GM10266 (cell line): ENCODE measurements at regions not wholly inside any gene's neighbourhood (a gene's known extent, or its start where the extent isn't known, plus 50 kb on each side); places are given as distances from the start of the nearest gene placed in this dataset.

Experiments used
- DNase-seq: peaks from one replicate; pipeline ENCODE4 v3.0.0; 2012; ENCODE audit errors: extremely low spot score
- CTCF ChIP-seq: IDR thresholded peaks from 2 replicates; pipeline ENCODE4 v1.5.1; 2012; ENCODE audit warnings: mild to moderate bottlenecking, low read depth; ENCODE audit not compliant: control insufficient read depth, insufficient read depth; ENCODE audit errors: missing control alignments

GRCh38 chr20:50290808-50291207 lies 100.2 kb downstream of the CEBPB start:
- no peak for DNase-seq
- no peak for TF ChIP-seq CTCF

GRCh38 chr20:50291254-50292078 lies 100.8 kb downstream of the CEBPB start:
- TF ChIP-seq CTCF, result no peak
- DNase-seq, result no peak

GRCh38 chr20:50292079-50292590 lies 101.5 kb downstream of the CEBPB start:
- DNase-seq, result no peak
- no peak for TF ChIP-seq CTCF

GRCh38 chr20:50292591-50293283 lies 102.1 kb downstream of the CEBPB start:
- no peak for TF ChIP-seq CTCF
- no peak for DNase-seq

GRCh38 chr20:50293284-50294139 lies 102.9 kb downstream of the CEBPB start:
- DNase-seq, result no peak
- TF ChIP-seq CTCF, result no peak

GRCh38 chr20:50294164-50295088 lies 103.8 kb downstream of the CEBPB start:
- no peak for DNase-seq
- no peak for TF ChIP-seq CTCF
